Colonic mucosa (tissue), 4 donors: ENCODE measurements at regions not wholly inside any gene's neighbourhood (a gene's known extent, or its start where the extent isn't known, plus 50 kb on each side); places are given as distances from the start of the nearest gene placed in this dataset.

Experiments
- DNase-seq: peaks from one replicate; pipeline ENCODE4 v3.0.0-alpha.2; 2020
- H3K27ac ChIP-seq: fragments of 200-600 bp; one replicate; pipeline ENCODE4 v1.8.0; 2021
- H3K27me3 ChIP-seq: fragments of 200-600 bp; one replicate; pipeline ENCODE4 v1.8.0; 2021
- H3K36me3 ChIP-seq: fragments of 200-600 bp; one replicate; pipeline ENCODE4 v1.8.0; 2021
- H3K4me1 ChIP-seq: fragments of 200-600 bp; one replicate; pipeline ENCODE4 v1.8.0; 2021; ENCODE audit warnings: mild to moderate bottlenecking
- H3K4me3 ChIP-seq: fragments of 200-600 bp; one replicate; pipeline ENCODE4 v1.8.0; 2021
- H3K9ac ChIP-seq, 2 donors: one replicate each; pipeline ENCODE4 v1.7.0; 2013; ENCODE audit warnings: control low read depth in 2 of 2, low read depth in 2 of 2, low read length in 2 of 2
- H3K9me3 ChIP-seq: fragments of 200-600 bp; one replicate; pipeline ENCODE4 v1.8.0; 2021
- CTCF ChIP-seq: fragments of 200-600 bp; IDR thresholded peaks from one replicate; pipeline ENCODE4 v1.8.0; 2022; ENCODE audit warnings: antibody characterized with exemption, mild to moderate bottlenecking
- intact Hi-C: fragments of 100-400 bp; cut with DNase I; formaldehyde crosslinking; loops from one replicate; pipeline ENCODE4 v1.14.1; 2022
- donor health status: healthy.
- donor health status: DM: no; HTN: no; CAD: no.
- donor health status: DM: no; HTN: no; CAD: no.

GRCh38 chr5:8280711-8281363 lies 411.9 kb downstream of the MTRR start:
- H3K9ac ChIP-seq, result no peak overlapping the region
- no peak overlapping the region for H3K4me3 ChIP-seq
- H3K27me3 ChIP-seq, result no peaks in the 10 kb centered on the region
- no peak for DNase-seq
- no peaks in the 10 kb centered on the region for H3K36me3 ChIP-seq
- no peak for TF ChIP-seq CTCF
- no peaks in the 10 kb centered on the region for H3K9me3 ChIP-seq
- H3K27ac ChIP-seq, result no peak overlapping the region
- H3K4me1 ChIP-seq, result no peaks in the 10 kb centered on the region
- intact Hi-C loops, result no loop called here

GRCh38 chr5:8288334-8288733 lies 419.4 kb downstream of the MTRR start:
- Histone ChIP-seq H3K9ac (no peak overlapping the region), H3K36me3 (no peaks in the 10 kb centered on the region), H3K27ac (no peak overlapping the region), H3K4me1 (no peaks in the 10 kb centered on the region), H3K4me3 (no peak overlapping the region), H3K27me3 (no peaks in the 10 kb centered on the region), H3K9me3 (no peaks in the 10 kb centered on the region)
- TF ChIP-seq CTCF, result no peak
- no peak for DNase-seq
- intact Hi-C loops, result no loop called here

- Histone ChIP-seq H3K9ac (no peak overlapping the region), H3K4me1 (no peaks in the 10 kb centered on the region), H3K27ac (no peak overlapping the region), H3K36me3 (no peaks in the 10 kb centered on the region), H3K27me3 (no peaks in the 10 kb centered on the region), H3K9me3 (no peaks in the 10 kb centered on the region), H3K4me3 (no peak overlapping the region)
- no peak for DNase-seq
- no peak for TF ChIP-seq CTCF
- intact Hi-C loops, result no loop called here
These were observed 420.1 kb downstream of the MTRR start for GRCh38 chr5:8288897-8289516.

- Histone ChIP-seq H3K27ac (no peak overlapping the region), H3K4me3 (no peak overlapping the region), H3K36me3 (no peaks in the 10 kb centered on the region), H3K4me1 (no peaks in the 10 kb centered on the region), H3K9me3 (no peaks in the 10 kb centered on the region), H3K9ac (no peak overlapping the region), H3K27me3 (no peaks in the 10 kb centered on the region)
- no peak for DNase-seq
- no peak for TF ChIP-seq CTCF
- intact Hi-C loops, result no loop called here
These were observed 420.8 kb downstream of the MTRR start for GRCh38 chr5:8289779-8290178.

GRCh38 chr5:8290721-8291120 lies 421.8 kb downstream of the MTRR start:
- Histone ChIP-seq H3K27me3 (no peaks in the 10 kb centered on the region), H3K4me1 (no peaks in the 10 kb centered on the region), H3K27ac (no peak overlapping the region), H3K4me3 (no peak overlapping the region), H3K9me3 (no peaks in the 10 kb centered on the region), H3K36me3 (no peaks in the 10 kb centered on the region), H3K9ac (no peak overlapping the region)
- intact Hi-C loops, result no loop called here
- no peak for TF ChIP-seq CTCF
- no peak for DNase-seq
